ENCODE measurements at regions not wholly inside any gene's neighbourhood (a gene's known extent, or its start where the extent isn't known, plus 50 kb on each side); places are given as distances from the start of the nearest gene placed in this dataset.
"Not testable (repeated sequence)": the region's sequence is repeated elsewhere in the genome, so short reads cannot be mapped to it uniquely, and the experiment has no call there.

DNA sequence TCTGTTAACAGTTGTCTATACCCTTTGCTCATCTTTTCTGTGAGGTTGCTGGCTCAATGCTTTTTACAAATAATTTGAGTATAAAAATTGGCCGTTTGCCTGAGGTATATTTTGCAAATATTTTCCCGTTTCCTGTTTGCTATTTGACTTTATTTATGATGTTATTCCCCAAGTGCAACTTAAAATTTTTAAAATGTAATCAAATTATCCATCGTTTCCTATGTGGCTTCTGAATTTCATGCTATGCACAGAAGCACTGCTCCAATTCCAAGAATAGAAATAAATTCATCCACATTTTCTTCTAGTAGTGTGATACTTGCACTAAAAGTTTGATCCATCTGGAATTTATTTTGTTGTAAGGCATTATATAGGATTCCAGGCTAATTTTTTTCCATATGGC lies 123.6 kb downstream of the ZNF608 start:
- H3K4me3 ChIP-seq (ENCODE audit: low read depth, low read length), result no peak overlapping the region

DNA sequence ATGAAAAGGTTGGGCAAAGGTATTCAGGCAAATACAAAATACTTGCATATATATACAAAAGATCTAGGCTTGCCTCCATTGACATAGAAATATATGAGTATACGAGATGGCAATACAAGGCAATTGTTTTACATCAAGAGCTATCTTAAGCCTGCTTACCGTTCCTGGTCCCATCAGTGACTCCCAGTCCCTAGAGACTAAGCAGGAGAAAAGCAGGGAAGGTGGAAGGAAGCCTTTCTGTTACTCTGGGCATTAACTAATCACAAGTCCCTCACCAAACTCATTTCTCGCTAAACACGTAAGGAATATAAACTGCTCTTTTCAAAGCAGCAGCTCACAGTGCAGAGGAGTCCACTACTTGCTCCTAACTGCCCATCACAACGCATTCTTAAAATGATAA lies 125.2 kb downstream of the ZNF608 start:
- H3K4me3 ChIP-seq (ENCODE audit: low read depth, low read length), result no peak overlapping the region

GRCh38 chr5:124620743-124621142 lies 125.7 kb downstream of the ZNF608 start:
- H3K4me3 ChIP-seq (ENCODE audit: low read depth, low read length), result no peak overlapping the region

GRCh38 chr5:124619121-124619520 lies 127.3 kb downstream of the ZNF608 start:
- H3K4me3 ChIP-seq (ENCODE audit: low read depth, low read length), result no peak overlapping the region

DNA sequence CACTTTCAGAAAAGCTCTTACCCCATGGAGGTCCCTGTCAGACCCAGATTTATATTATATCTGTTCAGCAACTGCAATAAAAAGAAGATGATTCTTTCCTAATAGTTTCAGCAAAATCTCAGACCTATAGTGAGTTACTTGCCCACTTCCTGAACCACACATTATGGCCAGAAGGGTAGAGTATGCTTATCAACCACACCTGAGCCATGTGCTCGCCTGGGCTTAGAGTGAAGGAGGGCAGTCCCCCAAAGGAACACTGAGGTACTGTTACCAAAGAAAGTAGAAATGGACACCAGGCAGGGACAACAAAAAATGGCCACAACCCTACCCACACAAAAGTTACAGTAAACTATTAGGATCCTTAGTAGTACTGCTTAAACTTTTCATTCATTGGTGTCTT lies 128.7 kb downstream of the ZNF608 start:
- H3K4me3 ChIP-seq (ENCODE audit: low read depth, low read length), result no peak overlapping the region

DNA sequence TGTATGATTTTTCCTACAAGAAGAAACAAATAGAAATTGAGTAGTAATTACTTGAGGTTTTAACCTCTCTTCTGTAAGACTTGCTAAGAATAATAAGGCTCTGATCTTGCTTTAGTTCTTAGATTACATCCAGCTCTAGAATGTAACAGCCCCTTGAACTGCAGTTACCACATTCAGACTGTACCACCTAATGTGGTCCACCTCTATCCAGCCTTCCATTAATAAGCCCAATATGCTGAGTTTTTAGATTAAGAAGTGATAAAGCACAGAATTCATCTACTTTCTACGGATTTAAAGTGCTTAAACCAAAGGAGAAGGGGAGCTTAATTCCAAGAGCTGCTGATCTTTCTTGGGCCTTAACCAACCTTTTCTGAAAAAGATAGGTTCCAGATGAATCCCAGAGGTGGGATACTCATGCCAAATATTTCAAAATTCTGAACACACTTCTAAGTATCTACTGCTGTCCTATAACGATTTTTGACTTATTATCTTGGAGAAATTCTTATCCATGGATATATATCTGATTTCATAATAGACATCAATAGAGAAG lies 131.5 kb downstream of the ZNF608 start:
- H3K4me3 ChIP-seq (ENCODE audit: low read depth, low read length), result no peak overlapping the region

GRCh38 chr5:124614105-124614504 lies 132.3 kb downstream of the ZNF608 start:
- no peak overlapping the region for H3K4me3 ChIP-seq (ENCODE audit: low read depth, low read length)

- H3K4me3 ChIP-seq (ENCODE audit: low read depth, low read length), result no peak overlapping the region
These were observed 133.0 kb downstream of the ZNF608 start for GRCh38 chr5:124613273-124613953.

- H3K4me3 ChIP-seq (ENCODE audit: low read depth, low read length), result no peak overlapping the region
These were observed 134.4 kb downstream of the ZNF608 start for GRCh38 chr5:124612023-124612422.

- not testable (repeated sequence) for H3K4me3 ChIP-seq (ENCODE audit: low read depth, low read length)
These were observed 135.2 kb downstream of the ZNF608 start for GRCh38 chr5:124611262-124611661.

DNA sequence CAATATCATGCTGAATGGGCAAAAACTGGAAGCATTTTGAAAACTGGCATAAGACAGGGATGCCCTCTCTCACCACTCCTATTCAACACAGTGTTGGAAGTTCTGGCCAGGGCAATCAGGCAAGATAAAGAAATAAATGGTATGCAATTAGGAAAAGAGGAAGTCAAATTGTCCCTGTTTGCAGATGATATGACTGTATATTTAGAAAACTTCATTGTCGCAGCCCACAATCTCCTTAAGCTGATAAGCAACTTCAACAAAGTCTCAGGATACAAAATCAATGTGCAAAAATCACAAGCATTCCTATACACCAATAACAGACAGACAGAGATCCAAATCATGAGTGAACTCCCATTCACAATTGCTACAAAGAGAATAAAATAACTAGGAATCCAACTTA lies 136.8 kb downstream of the ZNF608 start:
- H3K4me3 ChIP-seq (ENCODE audit: low read depth, low read length), result not testable (repeated sequence)

DNA sequence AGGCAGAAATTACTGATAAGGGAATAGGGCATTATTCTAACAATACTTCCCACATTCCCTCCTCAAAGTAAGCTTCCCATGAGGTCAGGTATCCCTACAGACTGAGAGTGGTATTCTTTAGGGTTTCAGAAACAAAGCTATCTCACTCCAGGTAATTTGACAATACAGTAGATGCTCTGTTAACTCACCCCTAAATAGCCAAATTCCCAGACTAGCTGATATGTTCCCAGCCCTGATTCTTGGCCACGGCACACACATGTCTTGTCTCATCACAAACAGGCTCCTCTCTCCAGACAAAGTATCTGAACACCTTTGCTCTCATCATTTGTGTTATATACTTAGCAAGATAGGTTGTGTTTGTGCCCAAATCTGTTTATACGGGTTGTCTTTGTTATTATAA lies 139.9 kb downstream of the ZNF608 start:
- H3K4me3 ChIP-seq (ENCODE audit: low read depth, low read length), result no peak overlapping the region

DNA sequence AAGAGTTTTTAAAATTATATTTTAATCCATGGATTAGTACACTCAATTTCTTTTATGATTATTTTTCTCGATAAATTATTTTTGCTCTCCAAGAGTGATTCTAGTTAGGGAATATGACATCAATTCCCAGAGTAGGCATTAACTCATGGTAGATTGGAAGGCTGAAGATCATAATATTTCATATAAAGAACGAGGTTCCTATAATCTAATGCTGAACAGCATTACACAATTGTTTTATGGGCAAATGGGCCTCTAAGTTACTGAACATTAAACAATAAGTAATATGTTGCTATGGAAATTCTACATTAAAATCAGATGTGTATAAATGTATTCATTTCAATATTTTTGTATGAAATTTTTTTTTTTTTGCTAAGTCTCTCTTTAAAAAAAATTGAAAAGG lies 140.3 kb downstream of the ZNF608 start:
- H3K4me3 ChIP-seq (ENCODE audit: low read depth, low read length), result no peak overlapping the region

DNA sequence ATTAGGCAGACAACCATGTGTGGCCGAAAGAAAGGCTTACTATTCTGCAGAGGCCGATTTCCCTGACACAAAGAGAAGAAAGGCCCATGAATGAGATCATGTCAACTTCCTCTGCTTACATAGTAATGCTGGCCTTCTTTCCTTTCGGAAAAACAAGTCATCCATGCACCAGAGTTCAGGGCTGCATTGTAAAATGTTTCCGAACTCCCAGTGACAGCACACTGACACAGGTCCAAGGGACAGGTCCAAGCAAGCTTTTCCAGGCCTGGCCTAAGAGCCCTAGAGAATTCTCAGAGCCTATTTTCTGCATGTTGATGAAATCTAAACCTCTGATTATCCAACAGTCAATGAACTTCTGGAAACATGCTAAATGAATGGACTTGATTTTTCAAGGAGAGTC lies 140.9 kb downstream of the ZNF608 start:
- H3K4me3 ChIP-seq (ENCODE audit: low read depth, low read length), result no peak overlapping the region

- H3K4me3 ChIP-seq (ENCODE audit: low read depth, low read length), result no peak overlapping the region
These were observed 142.0 kb downstream of the ZNF608 start for GRCh38 chr5:124604419-124604818.

- no peak overlapping the region for H3K4me3 ChIP-seq (ENCODE audit: low read depth, low read length)
These were observed 143.4 kb downstream of the ZNF608 start for GRCh38 chr5:124602925-124603650.

DNA sequence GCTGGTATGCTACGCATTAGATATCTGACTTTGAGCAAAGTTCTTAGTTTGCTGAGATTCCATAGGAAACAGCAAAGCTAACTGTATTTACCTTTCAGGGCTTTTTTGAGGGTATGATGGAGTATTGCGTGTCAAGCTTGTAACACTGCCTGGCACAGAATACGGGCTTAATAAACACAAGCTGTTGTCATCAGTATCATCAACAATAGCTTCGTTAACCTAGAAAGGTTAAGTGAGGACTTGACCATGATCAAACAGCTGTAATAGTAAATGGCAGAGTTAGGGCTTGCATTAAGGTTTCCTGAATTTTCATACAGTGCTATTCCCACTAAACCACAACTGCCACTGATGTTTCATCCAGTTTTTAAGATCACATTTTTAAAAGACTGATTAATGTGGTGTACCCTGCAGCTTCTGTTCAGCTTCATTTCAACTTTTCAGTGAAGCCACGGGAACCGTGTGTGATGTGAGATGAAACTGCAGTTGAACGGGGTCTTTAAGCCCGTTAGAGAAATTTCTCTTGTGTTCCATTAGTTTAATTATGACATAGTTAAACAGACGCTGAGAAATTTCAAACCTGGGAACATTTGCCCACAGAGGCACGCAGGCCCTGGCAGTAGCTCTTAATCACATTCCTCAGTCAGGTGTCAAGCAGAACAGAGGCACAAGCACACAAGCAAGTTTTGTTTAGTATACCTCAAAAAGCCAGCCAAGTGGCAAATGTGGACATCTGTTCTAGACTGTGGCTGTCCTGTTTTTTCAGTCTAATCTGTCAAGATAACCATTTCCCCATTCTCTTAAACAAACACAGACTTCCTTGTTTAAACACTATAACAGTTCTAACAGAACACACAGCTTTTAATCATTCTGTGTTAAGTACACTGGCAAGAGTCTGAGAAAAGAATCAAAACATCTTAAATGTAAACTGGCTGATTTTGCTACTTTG lies 147.1 kb downstream of the ZNF608 start:
- no peak overlapping the region for H3K4me3 ChIP-seq (ENCODE audit: low read depth, low read length)

GRCh38 chr5:124596595-124597421 lies 149.6 kb downstream of the ZNF608 start:
- no peak overlapping the region for H3K4me3 ChIP-seq (ENCODE audit: low read depth, low read length)

- no peak overlapping the region for H3K4me3 ChIP-seq (ENCODE audit: low read depth, low read length)
These were observed 152.5 kb downstream of the ZNF608 start for GRCh38 chr5:124593952-124594351.

DNA sequence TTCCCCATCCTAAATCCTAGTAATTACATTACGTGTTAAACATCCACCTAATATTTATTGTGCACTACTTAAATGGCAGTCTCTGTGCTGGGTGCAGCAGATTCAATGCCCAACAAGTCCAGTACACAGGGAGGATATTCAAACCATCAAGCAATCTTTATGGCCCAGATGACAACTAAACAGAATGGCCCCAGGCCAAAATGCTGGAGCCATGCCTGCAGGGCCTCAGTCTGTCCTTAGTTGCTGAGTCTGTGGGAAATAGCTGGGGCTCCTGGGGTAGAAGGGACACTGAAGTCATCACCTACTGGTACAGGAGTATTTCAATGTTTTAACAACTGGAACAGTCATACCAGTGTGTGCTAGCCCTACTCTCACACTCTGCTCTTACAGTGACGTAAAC lies 153.5 kb downstream of the ZNF608 start:
- no peak overlapping the region for H3K4me3 ChIP-seq (ENCODE audit: low read depth, low read length)
